DMS 273 (cell line): ENCODE measurements at regions not wholly inside any gene's neighbourhood (a gene's known extent, or its start where the extent isn't known, plus 50 kb on each side); places are given as distances from the start of the nearest gene placed in this dataset.

Experiments used
- DNase-seq: peaks from one replicate; lab custom pipeline; 2025; ENCODE audit not compliant: unreplicated experiment; lab: John Stamatoyannopoulos, UW

DNA sequence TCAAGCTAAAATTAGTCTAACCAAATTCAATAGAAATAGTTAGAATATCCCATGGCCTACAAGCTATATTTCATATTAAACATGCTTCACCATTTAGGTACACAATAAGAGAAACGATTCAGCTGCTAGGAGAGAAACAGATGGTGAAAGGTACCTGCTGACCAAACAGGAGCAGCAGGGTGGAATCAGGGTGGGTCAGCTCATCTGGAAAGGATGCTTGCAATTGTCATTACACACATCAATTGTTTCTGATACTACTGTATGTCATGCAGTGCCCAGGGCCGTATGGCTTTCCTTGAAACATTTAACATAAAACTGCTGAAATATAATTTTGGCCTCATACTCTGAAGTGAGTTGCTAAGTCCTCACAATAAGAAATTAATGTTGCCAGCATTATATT, 776.0 kb downstream of the DACH1 start:
- DNase-seq, result peak; percentile 14

GRCh38 chr13:71089056-71089455, 777.9 kb downstream of the DACH1 start:
- DNase-seq, result no peak

GRCh38 chr13:71087432-71087831, 779.6 kb downstream of the DACH1 start:
- no peak for DNase-seq

GRCh38 chr13:71087006-71087405, 780.0 kb downstream of the DACH1 start:
- no peak for DNase-seq

GRCh38 chr13:71082631-71083030, 784.4 kb downstream of the DACH1 start:
- peak; percentile 62 for DNase-seq

GRCh38 chr13:71079638-71080037, 787.4 kb downstream of the DACH1 start:
- no peak for DNase-seq

GRCh38 chr13:71068041-71068440, 799.0 kb downstream of the DACH1 start:
- DNase-seq, result no peak

DNA sequence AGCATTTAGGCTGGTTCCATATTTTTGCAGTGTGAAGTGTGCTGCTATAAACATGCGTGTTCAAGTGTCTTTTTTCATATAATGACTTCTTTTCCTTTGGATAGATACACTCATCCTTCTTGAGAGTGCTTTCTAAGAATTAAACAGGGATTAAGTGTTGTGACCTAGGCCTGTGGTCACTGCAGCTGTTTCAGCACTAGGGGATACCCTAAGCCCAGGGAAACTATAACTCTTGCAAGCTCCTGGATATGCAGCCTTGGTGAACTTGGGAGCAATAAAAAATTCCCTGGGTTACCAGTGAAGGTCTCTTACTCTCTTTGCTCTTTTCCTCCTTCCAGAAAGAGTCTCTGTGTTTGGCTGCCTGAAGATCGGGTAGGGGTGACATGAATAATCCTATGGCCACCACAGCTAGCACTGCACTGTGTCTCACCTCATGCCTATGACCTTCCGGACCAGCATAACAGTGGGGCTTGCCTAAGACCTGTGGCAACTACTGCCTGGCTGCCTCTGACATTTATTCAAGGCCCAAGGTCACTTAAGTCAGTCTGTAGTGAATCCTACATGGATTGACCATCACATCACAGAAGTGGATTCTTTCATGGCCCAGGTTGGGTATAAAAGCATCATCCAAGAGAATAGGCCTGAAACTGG, 799.7 kb downstream of the DACH1 start:
- peak; percentile 47 for DNase-seq

DNA sequence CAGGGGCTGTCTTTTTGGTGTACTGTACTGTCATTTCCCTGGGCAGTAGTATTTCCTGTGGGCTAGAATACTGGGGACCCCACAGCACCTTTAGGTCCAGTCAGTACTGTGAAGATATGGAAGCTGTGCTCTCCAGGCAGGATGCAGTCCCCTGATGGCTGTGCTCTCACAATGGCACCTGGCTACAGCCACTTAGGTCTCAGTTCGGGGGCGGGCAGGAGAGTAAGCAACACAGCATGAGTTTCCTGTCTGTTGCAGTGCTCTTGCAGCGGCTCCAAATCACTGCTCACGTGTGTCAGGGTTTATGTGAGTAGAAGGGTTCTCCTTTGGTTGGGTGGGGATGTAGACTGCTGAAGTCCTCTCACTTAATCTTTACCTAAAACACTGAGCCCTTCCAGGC, 810.4 kb downstream of the DACH1 start:
- DNase-seq, result no peak

- DNase-seq, result no peak
Measured at GRCh38 chr13:71055644-71056043, 811.4 kb downstream of the DACH1 start.

- DNase-seq, result no peak
Measured at GRCh38 chr13:71055047-71055446, 812.0 kb downstream of the DACH1 start.

- no peak for DNase-seq
Measured at GRCh38 chr13:71054358-71054757, 812.6 kb downstream of the DACH1 start.

DNA sequence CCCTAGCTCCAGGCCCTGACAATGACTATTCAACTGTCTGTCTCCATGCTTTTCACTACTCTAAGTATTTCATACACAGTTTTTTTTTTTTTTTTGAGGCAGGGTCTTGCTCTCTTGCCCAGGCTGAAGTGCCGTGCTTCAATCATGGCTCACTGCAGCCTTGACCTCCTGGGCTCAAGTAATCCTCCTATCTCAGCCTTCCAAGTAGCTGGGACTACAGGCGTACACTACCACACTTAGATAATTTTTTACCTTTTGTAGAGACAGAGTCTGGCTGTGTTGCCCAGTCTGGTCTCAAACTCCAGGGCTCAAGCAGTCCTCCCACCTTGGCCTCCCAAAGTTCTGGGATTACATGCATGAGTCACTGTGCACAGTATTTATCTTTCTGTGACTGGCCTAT, 815.4 kb downstream of the DACH1 start:
- DNase-seq, result no peak

DNA sequence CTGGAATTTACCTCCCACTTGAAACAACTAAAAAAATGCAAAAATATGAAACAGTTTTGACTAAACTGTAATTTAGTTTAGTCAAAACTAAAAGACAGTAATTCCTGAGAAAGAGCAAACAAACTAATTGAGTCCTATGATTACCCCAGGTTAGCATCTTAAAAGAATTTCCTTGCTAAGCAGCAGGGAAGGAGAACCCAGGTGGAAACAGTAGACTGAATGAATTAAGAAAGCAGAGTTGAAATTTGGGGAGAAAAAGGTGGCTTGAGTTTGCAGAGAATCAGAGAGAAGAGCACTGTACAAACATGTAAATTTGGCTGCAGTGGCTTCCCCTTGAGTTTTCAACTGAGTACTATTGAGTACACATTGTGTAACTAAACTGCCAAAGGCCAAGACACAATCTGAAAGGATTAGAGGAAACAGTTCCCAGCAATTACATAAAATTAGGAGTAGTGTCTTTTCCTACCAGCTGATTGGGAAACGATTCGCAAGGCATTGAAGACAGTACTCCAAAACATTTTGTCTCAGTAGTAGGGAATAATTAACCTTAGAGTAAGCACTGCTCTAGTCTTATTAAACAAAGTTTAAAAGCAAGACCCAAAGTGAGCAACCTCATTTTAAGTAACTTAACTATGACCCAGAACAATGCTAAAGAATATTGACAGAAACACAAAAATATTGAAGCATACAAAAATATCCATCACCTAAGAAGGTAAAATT, 820.5 kb downstream of the DACH1 start:
- no peak for DNase-seq

DNA sequence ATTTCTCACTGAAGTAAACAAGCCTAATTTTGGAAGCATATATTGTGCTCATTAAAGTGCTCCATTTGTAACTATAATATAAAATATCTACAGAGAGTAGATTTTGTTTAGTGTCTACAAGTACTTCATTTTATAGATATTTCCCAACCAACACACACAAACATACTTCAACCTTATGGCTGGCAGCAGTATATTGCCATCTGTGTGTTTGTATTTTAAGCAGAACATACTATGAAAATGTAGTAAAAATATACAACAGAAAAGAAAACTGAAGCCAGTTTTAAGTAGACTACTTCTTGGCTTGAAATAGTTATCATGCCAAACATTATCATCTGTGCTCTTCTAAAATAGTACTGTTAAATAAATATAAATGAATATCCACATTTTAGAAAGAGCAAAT, 821.9 kb downstream of the DACH1 start:
- DNase-seq, result no peak

GRCh38 chr13:71039440-71039839, 827.6 kb downstream of the DACH1 start:
- no peak for DNase-seq

GRCh38 chr13:71034018-71034417, 833.0 kb downstream of the DACH1 start:
- no peak for DNase-seq

- DNase-seq, result no peak
Measured at GRCh38 chr13:71033026-71033425, 834.0 kb downstream of the DACH1 start.

GRCh38 chr13:71030784-71031183, 836.2 kb downstream of the DACH1 start:
- no peak for DNase-seq

DNA sequence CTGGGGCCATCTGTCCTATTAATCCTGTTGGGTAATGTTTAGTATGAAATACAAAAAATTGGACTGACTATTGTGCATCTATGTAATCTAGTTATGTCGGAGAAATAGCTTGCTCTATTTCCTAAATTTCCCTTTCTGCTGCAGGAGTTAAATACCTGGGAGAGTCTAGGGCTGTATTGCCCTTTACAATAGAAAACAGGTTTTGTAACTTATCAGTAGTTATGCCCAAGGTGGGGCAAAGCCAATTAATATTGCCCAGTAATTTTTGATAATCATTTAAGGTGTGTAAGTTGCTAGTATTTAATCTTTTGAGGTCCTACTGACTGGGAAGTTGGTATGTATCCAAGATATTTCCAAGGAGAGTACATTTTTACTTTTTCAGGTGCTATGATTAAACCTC, 838.1 kb downstream of the DACH1 start:
- no peak for DNase-seq

- no peak for DNase-seq
Measured at GRCh38 chr13:71021825-71022422, 845.1 kb downstream of the DACH1 start.

- no peak for DNase-seq
Measured at GRCh38 chr13:71018995-71019394, 848.0 kb downstream of the DACH1 start.
